ENCODE measurements at regions not wholly inside any gene's neighbourhood (a gene's known extent, or its start where the extent isn't known, plus 50 kb on each side); places are given as distances from the start of the nearest gene placed in this dataset.

- TF ChIP-seq POLR2AphosphoS5 (IDR thresholded peaks at IDR 0.05; ENCODE audit: low read depth, low read length): no peak
- TF ChIP-seq TOE1 (CRISPR knock-in tag; IDR thresholded peaks at IDR 0.05): no peak
- TF ChIP-seq JUNB (CRISPR knock-in tag; IDR thresholded peaks at IDR 0.05; ENCODE audit: borderline replicate concordance): no peak
- TF ChIP-seq ELF1 (CRISPR knock-in tag; IDR thresholded peaks at IDR 0.05): no peak
- TF ChIP-seq ZNF558 (CRISPR knock-in tag; IDR thresholded peaks at IDR 0.05; ENCODE audit: borderline replicate concordance): no peak
- no peak for TF ChIP-seq AGO2 (optimal IDR thresholded peaks at IDR 0.05; ENCODE audit: low read depth, low read length)
- no peak for TF ChIP-seq SMC3 (IDR thresholded peaks at IDR 0.05; ENCODE audit: low read length)
- TF ChIP-seq ZNF644 (CRISPR knock-in tag; IDR thresholded peaks at IDR 0.05; ENCODE audit: low read depth): no peak
- TF ChIP-seq ERF (CRISPR knock-in tag; IDR thresholded peaks at IDR 0.05): no peak
- TF ChIP-seq ZNF274 (CRISPR knock-in tag; IDR thresholded peaks at IDR 0.05): no peak
These were observed 169.5 kb upstream of the USP24 start for GRCh38 chr1:55384637-55385036.
